ENCODE measurements at regions not wholly inside any gene's neighbourhood (a gene's known extent, or its start where the extent isn't known, plus 50 kb on each side); places are given as distances from the start of the nearest gene placed in this dataset.
"Not testable (repeated sequence)": the region's sequence is repeated elsewhere in the genome, so short reads cannot be mapped to it uniquely, and the experiment has no call there.

DNA sequence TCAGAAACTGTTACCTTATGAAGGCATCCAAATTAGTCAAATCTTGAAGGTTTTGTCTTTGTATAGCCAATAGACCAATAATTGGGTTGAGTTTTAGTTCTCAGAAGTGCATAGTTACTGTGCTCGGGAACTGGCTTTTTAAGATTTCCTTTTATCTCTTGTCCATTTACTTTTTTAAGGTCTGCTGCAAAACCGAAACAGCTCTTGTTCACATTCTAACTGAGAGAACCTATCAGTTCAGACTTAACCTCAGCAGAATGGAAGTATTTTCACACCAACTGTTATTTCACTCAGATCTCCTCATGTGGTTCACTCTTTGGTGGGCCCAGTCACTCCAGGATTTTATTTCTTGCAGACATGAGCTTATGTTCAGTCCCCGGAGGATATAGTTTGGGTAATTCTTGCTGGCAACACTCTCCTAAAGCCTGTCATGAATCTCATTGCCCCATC lies 55.5 kb downstream of the TPBG start:
- DNase-seq (ENCODE audit: low spot score), result no peak

DNA sequence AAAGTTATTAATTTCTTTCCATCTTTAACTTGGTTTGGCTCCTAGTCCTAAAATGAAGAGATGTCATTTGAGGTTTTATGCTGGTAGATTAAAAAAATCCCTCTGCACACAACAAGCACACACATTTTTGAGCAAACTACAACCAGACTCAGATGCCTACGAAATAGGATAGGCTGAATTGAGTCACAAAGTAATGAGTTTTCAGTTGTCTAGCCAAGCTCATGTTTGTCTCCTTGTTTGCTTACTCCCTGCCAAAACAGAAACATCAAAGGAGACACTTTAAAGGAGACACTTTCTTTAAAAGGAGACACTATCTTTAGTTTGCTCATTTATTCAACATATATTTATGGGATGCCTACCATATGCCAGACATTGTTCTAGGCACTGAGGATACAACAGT lies 56.2 kb downstream of the TPBG start:
- no peak for DNase-seq (ENCODE audit: low spot score)

DNA sequence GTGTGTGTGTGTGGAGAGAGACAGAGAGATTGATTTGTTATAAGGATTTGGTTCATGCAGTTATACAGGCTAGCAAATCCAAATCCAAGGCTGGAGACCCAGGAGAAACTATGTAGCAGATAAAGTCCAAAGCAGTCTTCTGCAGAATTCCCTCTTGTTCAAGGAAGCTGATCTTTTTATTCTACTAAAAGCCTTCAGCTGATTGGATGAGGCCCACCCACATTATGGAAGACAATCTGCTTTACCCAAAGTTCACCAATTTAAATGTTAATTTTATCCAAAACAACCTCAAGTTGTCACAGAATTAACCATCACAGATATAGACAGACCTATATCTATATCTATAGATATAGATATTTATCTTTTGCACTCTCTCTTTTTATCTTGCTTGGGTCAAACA lies 67.0 kb downstream of the TPBG start:
- no peak for DNase-seq (ENCODE audit: low spot score)

DNA sequence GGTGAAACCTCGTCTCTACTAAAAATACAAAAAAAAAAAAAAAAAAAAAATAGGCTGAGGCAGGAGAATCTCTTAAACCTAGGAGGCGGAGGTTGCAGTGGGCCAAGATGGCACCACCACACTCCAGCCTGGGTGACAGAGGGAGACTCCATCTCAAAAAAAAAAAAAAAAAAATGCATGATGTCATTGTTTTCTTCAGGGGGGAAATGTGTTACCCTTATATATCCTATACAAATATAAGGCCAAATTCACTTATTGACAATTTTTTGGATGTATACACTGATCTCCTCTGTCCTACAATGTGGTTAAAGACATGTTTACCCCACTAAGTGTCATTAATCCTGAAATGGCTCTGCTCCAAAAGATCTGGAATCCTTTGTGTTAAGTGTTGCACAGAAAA lies 73.1 kb downstream of the TPBG start:
- no peak for DNase-seq (ENCODE audit: low spot score)

DNA sequence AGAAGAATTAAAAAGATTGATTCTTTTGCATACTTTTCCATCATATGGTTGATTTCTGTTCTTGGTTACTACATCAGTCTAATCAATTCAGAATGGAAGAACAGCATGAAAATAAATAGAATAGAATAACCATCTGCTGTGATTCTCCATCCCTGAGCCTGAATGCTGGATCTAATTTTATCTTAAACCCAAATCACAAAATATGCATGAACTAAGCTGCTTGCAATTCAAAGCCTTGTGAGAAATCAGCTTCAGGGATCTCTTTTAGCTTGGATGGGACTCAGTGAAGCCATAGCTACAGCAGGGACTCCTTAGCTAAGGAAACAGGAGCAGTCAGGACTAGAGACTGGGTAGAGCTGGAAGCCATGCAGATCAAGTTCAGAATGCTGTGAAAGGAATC lies 74.1 kb downstream of the TPBG start:
- no peak for DNase-seq (ENCODE audit: low spot score)

DNA sequence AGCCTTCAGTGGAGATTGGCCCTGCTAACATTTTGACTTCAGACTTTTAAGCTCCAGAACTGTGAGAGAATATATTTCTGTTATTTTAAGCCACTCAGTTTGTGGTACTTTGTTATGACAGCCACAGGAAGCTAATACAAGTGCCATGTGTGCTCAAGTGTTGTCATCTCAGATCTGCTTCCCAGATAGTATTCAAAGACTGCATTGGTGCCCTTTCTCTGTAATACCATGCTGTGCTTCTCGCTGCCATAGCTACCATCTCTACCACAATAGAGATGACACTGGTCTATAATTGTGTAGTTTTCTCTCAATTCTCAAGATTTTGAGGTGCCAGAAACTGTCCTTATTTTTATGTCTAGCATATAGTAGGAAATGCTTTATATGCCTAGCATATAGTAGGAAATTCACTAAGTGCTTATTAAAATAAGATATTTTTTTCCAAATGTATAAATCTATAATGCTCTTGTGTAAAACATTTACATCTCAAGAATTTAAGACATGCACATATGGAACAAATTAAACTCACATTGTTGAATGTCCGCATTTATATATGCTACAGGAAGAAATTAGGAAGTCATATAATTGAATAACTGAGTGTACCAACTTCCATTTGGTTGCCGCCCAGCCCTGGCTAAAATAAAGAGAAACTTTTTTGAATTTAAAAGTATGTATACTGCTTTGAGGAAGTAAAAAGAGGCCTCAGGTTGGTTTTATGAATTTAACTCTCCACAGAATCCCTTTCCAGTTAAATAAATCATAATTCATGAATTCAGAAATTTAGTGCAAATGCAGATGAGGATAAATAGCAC lies 77.6 kb downstream of the TPBG start:
- DNase-seq (ENCODE audit: low spot score), result no peak

DNA sequence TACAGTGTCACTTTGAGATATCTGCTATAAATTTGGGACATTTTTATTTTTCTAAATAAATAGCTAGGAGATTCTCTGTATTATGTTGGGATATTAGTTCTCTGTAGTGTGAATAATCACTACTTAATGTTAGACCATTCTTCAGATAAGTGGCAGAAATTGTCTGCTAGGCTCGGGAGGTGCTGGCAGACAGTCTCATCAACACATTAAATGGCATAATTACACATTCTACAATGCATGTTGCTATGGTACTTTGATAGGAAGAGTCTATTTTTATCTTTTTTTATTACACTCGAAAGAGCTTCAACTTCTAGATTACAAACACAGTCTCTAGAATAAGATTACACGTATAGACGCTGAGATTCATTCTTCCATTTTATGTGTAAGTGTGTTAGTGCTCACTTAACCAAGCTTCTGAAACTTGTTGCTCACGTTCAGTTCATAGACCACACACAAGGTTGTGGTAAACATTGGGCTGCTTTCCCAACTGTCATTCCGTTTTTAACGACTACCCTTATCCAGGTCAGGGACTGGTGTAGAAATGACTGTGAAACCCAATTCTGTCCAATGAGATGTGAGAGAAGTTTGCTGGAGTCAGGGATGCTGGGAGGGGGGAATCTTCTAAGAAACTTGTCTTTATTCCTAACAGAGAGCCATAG lies 78.6 kb downstream of the TPBG start:
- no peak for DNase-seq (ENCODE audit: low spot score)

DNA sequence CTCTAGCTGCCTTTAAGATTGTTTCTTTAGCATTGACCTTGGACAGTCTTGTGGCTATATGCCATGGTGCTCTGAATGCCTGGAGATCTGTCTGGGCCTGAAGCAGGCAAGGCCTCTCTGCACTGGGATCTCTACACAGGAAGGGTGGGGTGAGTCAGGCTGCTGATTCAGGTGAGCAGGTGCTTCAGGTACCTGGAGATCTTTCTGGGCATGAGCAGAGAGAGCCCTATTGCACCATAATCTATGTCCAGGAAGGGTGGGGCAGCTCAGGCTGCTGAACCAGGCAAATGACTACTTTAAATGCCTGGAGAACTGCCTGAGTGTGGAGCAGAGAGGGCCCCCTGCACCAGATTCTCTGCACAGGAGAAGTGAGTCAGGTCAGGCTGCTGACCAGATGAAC lies 94.5 kb downstream of the TPBG start:
- no peak for DNase-seq (ENCODE audit: low spot score)

DNA sequence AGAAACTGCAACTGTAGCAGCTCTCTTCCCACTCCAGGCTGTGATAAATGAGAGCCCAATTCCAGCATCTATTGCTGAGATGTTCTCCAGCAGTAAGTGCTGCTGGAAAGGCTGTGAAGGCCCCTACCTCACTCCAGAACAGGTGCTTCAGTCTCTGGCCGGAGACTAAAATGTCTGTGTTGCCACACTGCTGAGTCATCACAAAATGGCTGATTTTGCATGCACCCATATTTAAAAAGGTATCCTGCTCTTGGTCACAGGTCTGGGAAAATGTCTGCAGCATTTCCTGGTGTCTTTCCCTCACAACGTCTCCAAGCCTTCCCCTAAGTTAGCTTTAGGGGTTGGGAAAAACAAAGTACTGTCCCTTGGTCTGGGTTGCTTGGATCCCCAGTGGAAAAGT lies 95.1 kb downstream of the TPBG start:
- no peak for DNase-seq (ENCODE audit: low spot score)

DNA sequence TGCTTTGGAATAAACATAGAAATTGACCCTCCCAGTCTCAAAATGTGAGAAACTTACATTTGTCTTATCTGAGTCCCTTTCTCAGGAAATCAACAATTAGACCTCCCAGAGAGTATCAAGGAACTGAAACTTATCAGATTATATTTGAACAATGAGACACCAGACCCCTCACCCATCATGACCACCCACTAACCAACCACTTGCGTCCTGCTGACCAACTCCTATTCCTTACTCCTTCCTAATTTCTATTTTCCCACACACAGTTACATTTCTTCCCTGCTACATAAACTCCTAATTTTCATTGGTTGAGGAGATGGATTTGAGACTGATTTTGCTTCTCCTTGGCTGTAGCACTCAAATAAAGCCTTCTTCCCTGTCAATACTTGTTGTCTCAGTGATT lies 97.9 kb downstream of the TPBG start:
- no peak for DNase-seq (ENCODE audit: low spot score)

DNA sequence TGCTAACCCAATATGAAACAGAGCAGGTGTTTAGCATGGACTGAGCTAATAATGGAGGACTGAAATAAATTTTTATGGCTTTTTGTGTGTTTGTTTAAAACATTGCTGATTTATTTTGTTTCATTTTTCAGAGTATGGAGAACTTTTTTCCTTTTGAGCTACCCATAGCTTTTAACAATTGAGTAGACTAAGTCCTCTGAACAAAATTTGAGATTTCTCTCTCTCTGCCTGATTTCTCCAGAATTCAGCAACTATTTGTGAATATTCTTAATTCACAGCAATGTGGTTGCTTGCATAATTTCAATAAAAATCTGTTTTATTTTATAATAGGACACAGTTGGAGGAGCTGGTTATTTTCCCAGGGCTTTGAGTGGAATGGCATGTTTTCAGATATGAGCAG lies 103.7 kb downstream of the TPBG start:
- no peak for DNase-seq (ENCODE audit: low spot score)

DNA sequence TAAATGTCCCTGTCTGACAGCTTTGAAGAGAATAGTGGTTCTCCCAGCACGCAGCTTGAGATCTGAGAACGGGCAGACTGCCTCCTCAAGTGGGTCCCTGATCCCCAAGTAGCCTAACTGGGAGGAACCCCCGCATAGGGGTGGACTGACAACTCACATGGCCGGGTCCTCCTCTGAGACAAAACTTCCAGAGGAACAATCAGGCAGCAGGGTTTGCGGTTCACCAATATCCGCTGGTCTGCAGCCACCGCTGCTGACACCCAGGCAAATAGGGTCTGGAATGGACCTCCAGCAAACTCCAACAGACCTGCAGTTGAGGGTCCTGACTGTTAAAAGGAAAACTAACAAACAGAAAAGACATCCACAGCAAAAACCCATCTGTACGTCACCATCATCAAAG lies 106.5 kb downstream of the TPBG start:
- not testable (repeated sequence) for DNase-seq (ENCODE audit: low spot score)

DNA sequence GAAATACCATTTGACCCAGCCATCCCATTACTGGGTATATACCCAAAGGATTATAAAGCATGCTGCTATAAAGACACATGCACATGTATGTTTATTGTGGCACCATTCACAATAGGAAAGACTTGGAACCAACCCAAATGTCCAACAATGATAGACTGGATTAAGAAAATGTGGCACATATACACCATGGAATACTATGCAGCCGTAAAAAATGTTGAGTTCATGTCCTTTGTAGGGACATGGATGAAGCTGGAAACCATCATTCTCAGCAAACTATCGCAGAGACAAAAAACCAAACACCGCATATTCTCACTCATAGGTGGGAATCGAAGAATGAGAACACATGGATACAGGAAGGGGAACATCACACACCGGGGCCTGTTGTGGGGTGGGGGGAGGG lies 111.5 kb downstream of the TPBG start:
- DNase-seq (ENCODE audit: low spot score), result not testable (repeated sequence)

DNA sequence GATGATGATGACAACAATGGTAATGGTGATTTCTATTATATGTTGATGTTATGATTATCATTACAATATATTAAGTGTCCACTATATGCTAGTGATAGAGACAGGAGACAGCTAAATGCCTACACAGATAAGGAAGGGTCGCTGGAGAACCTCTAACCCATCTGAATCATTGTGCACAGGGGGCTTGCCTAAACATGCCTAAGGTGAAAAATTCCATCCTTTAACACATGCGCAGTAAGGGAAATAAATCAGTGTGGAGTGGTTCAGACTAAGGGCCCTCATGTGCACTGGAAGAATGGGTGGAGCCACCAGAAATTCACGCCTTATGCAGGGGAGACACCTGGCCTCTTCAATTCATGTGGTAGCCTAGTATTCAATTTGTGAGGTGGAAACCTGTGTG lies 120.4 kb downstream of the TPBG start:
- DNase-seq (ENCODE audit: low spot score), result no peak

DNA sequence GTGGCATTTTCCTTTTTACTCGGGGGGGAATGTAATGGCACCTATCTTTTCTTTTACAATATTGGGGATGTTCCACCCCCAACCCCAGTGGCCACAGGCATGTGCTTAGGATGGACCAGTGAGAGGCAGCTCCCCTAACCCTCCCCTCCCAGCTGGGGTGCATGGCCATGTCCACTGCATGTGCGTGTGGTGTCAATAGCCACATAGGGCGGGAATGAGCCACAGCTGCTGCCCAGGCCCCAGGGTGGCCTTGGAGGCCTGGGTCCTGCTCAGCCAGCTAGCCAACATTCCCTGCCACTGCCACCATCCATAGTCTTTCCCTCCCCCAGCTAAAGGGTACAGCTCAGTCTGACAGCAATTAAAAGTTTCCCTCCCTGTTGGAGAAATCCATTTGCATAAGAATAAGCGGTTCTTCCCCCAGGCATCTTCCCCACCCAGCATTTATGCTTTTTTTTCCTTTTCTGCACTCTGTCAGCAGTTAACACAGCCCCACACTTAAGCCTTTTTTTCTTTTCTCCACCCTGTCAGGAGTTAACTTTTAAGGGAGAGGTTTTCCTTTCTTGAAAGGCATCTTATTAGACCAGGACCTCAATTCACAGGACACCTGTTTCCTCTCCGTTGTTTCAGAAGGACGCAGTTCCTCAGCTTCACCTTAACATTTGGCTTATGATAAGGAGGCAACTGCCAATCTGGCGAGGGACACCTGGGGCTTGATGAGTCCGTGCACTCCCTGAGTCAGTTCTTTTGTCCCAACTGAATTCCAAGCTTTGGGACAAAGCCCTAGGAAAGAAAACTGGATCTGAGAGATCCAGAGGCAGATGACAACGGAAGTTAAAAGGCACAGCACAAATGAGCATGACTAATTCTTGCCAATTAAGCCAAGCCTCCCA lies 121.4 kb downstream of the TPBG start:
- DNase-seq (ENCODE audit: low spot score), result no peak

DNA sequence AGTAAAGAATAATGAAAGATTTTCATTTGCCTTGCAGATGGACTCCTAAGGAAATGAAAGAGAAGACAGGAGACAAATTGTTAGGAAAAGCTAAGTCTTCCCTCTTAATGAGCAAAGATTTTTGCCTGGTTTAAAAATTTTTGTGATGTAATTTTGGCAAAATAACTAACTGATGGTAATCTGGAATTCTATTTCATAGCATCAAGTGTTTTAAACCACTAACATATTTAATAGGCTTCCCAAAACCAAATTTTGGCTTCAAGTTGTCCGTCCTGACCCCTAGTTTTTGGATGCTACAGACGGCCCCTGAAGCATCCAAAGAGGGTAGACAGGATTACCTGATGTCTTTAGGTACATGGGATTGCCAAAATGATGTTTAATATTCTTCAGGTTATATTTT lies 124.3 kb downstream of the TPBG start:
- DNase-seq (ENCODE audit: low spot score), result no peak

DNA sequence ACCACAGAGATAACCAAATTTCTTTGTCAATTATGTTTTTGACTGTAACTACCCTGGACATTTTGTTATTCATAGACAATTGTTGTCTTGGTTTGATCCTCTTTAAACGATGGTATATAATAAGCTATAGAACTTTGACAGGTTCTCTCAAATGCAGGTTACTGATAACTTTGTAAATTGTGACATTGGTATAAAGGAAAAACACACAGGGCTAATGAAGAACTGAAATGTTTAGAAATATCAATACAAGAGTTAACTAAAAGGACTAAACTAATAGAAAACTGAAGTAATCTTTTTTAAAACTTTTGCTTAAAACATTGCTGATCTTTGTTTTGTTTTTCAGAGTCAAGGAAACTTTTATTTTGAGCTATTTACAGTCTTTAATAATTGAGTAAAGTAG lies 124.8 kb downstream of the TPBG start:
- DNase-seq (ENCODE audit: low spot score), result no peak

DNA sequence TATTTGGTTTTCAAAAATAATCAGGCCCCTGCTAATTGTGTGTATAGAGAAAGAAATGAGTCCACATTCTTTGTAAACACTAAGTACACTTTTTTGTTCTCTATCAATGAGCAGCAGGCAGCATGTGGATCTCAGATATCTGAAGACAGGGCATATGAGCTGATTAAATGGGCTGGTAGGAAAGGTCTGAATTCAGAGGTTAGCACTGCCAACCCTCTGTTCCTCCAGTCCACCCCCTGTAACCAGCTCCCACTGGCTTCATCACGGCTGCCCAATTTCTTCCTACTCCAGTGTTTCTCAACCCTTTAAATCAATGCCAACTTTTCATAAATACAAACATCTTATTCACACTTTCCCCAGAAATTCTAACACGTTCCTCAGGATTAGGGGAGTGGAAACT lies 128.5 kb downstream of the TPBG start:
- no peak for DNase-seq (ENCODE audit: low spot score)

DNA sequence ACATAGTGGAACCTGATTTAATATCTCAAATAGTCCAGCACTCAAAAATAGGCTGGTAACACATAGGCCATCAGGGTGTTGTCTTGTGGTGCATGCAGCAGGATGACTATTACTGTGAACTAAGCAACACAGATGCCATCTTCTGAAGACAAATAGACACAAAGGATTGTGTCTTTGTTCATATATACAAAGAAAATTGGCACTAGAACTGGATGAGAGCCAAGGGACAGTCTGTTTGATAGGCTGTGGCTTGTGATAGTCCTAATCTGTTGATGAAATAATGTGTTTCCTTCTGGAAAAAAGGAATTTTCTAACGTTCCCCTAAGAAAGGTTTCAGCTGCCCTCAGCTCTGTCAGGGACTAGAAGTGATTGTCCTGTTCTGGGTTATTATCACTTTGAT lies 129.8 kb downstream of the TPBG start:
- DNase-seq (ENCODE audit: low spot score), result no peak

DNA sequence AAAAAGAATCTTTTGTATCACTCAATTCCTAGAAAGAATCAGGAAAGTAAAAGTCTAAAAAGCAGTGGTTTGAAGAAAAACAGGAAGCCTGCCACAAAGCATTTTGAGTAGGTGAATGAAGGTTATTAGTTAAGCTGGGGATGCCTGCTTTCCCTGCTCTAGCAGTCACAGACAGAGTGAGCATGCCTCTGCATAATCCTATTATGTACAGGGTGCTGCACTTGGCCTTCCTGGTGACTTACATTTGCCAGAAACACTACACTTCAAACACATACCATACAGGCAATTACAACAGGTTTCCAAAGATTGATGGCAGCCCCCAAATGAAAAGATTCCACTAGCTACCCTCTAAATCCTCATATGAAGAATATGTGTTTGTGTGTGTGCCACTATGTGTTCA lies 130.8 kb downstream of the TPBG start:
- DNase-seq (ENCODE audit: low spot score), result no peak

DNA sequence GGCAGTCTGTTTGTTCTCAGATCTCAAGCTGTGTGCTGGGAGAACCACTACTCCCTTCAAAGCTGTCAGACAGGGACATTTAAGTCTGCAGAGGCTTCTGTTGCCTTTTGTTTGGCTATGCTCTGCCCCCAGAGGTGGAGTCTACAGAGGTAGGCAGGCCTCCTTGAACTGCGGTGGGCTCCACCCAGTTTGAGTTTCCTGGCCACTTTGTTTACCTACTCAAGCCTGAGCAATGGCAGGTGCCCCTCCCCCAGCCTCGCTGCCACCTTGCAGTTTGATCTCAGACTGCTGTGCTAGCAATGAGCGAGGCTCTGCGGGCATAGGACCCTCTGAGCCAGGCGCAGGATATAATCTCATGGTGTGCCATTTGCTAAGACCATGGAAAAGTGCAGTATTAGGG lies 138.3 kb downstream of the TPBG start:
- not testable (repeated sequence) for DNase-seq (ENCODE audit: low spot score)

DNA sequence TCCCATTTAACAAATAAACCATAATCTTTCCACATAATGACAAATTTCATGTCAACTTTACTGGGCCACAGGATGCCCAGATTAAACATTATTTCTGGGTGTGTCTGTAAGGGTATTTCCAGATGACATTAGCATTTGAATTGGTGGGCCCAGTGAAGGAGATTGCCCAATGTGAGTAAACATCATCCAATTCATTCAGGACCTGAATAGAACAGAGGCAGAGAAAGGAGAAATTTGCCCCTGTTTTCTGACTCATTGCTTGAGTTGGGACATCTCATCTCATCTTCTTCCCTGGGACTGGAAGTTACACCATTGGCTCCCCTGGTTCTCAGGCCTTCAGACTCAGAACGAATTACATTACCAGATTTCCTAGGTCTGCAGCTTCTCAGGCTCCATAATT lies 142.9 kb downstream of the TPBG start:
- DNase-seq (ENCODE audit: low spot score), result no peak

DNA sequence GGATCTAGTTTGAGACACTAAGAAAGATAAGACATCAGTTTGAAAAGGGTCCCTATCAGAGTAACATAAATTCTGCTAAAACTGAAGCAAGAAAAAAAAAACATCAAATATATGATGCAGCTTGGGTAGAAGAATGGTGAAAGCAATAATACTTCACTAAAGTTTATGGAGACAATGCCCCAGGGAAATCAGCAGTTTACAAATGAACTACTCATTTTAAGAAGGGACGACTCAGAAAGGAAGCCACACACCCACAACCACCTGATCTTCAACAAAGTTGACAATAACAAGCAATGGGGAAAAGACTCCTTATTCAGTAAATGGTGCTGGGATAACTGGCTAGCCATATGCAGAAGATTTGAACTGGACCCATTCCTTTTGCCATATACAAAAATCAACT lies 143.5 kb downstream of the TPBG start:
- DNase-seq (ENCODE audit: low spot score), result no peak

Data from H4 (cell line).